ENCODE measurements at regions not wholly inside any gene's neighbourhood (a gene's known extent, or its start where the extent isn't known, plus 50 kb on each side); places are given as distances from the start of the nearest gene placed in this dataset.

- no peak for TF ChIP-seq NFRKB (IDR thresholded peaks at IDR 0.05)
- TF ChIP-seq CTBP1 (IDR thresholded peaks at IDR 0.05; ENCODE audit: borderline replicate concordance) = no peak
- TF ChIP-seq BHLHE40 (IDR thresholded peaks at IDR 0.05; ENCODE audit: borderline replicate concordance) = no peak
- TF ChIP-seq SP1 (IDR thresholded peaks at IDR 0.05) = no peak
- TF ChIP-seq HDGF (IDR thresholded peaks at IDR 0.05; ENCODE audit: borderline replicate concordance) = no peak
- TF ChIP-seq ELF4 (IDR thresholded peaks at IDR 0.05) = no peak
- TF ChIP-seq PKNOX1 (IDR thresholded peaks at IDR 0.05) = no peak
- no peak for TF ChIP-seq FOXM1 (IDR thresholded peaks at IDR 0.05; ENCODE audit: borderline replicate concordance)
- no peak for TF ChIP-seq ARNT (IDR thresholded peaks at IDR 0.05)
- no peak for TF ChIP-seq TARDBP (IDR thresholded peaks at IDR 0.05)
- no peak for TF ChIP-seq FOXA1 (IDR thresholded peaks at IDR 0.05)
- no peak for TF ChIP-seq LEF1 (IDR thresholded peaks at IDR 0.05; ENCODE audit: borderline replicate concordance)
Observed at GRCh38 chr3:82129221-82129801, 367.9 kb upstream of the GBE1 start.

All from HEK293T (cell line).